ENCODE measurements at regions not wholly inside any gene's neighbourhood (a gene's known extent, or its start where the extent isn't known, plus 50 kb on each side); places are given as distances from the start of the nearest gene placed in this dataset.
A peak's percentile ranks its signal among the peaks of the same experiment; 100 is the strongest.

DNA sequence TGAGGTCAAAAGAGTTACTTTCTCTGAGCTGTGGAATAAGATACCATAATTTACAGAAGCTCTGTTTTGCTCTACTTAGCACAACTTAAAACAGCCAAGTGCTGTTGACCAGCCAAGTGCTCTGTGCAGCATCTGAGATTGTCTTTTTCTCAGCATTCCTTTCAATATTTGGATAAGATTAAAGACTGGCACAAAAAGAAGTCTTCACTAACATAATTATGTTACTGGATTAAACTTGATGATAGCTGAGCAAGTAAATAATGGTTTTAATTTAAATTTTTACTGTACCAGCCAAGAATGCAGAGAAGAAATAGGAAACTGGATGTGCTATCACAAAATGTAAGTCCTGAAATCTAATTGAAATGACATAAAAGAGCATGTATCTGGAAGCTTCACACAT is 60.4 kb downstream of the NPY2R start:
- no peak overlapping the region for H3K4ac ChIP-seq (ENCODE audit: low read depth in 1 of 2, low read length in 2 of 2)
- H3K18ac ChIP-seq (ENCODE audit: low read depth in 1 of 2, low read length in 2 of 2): no peak overlapping the region
- H3K4me3 ChIP-seq (ENCODE audit: insufficient read depth in 1 of 2, low read depth in 1 of 2, low read length in 2 of 2): no peak overlapping the region
- H2BK5ac ChIP-seq (ENCODE audit: low read depth, low read length, poor library complexity, severe bottlenecking): no peak overlapping the region
- H3K4me1 ChIP-seq (ENCODE audit: control insufficient read depth, insufficient read depth, low read depth, low read length): no peaks in the 10 kb centered on the region
- no peak for DNase-seq
- no peak overlapping the region for H4K8ac ChIP-seq (ENCODE audit: low read length)
- no peak overlapping the region for H2BK12ac ChIP-seq (ENCODE audit: low read length in 2 of 2)
- no peak overlapping the region for H4K91ac ChIP-seq (ENCODE audit: low read length)
- peaks cover 14% of the 10 kb centered on the region for H3K9me3 ChIP-seq (ENCODE audit: control insufficient read depth, low read length)
- H3K14ac ChIP-seq (ENCODE audit: low read length in 2 of 2): no peak overlapping the region
- no peak overlapping the region for H2AFZ ChIP-seq (ENCODE audit: low read depth, low read length)
- H3K79me1 ChIP-seq (replicated peaks; ENCODE audit: low read length, poor library complexity, severe bottlenecking): no peaks in the 10 kb centered on the region
- H3K4me2 ChIP-seq (ENCODE audit: low read length, poor library complexity, severe bottlenecking): no peak overlapping the region
- no peak overlapping the region for H3K9ac ChIP-seq (ENCODE audit: low read length)
- H2BK15ac ChIP-seq (ENCODE audit: low read depth, poor library complexity, severe bottlenecking): no peak overlapping the region
- no peaks in the 10 kb centered on the region for H3K36me3 ChIP-seq (ENCODE audit: control insufficient read depth in 1 of 2, insufficient read depth in 2 of 2, low read depth in 1 of 2, low read length in 2 of 2)
- no peaks in the 10 kb centered on the region for H3K27me3 ChIP-seq (ENCODE audit: control insufficient read depth in 1 of 2, insufficient read depth in 1 of 2, low read length in 2 of 2)
- H3K27ac ChIP-seq (ENCODE audit: low read length, poor library complexity, severe bottlenecking): no peak overlapping the region
- H2AK5ac ChIP-seq (ENCODE audit: low read length, severe bottlenecking): no peak overlapping the region
- no peak overlapping the region for H2BK120ac ChIP-seq (ENCODE audit: low read depth, low read length)
- H3K23ac ChIP-seq (ENCODE audit: low read length in 2 of 2): no peak overlapping the region

GRCh38 chr4:155270671-155271070 is 62.2 kb downstream of the NPY2R start:
- no peak overlapping the region for H3K18ac ChIP-seq (ENCODE audit: low read depth in 1 of 2, low read length in 2 of 2)
- no peak overlapping the region for H3K14ac ChIP-seq (ENCODE audit: low read length in 2 of 2)
- no peak overlapping the region for H4K8ac ChIP-seq (ENCODE audit: low read length)
- H3K4me1 ChIP-seq (ENCODE audit: control insufficient read depth, insufficient read depth, low read depth, low read length): no peaks in the 10 kb centered on the region
- H3K4me3 ChIP-seq (ENCODE audit: insufficient read depth in 1 of 2, low read depth in 1 of 2, low read length in 2 of 2): no peak overlapping the region
- H3K9me3 ChIP-seq (ENCODE audit: control insufficient read depth, low read length): peaks cover 14% of the 10 kb centered on the region
- H3K79me1 ChIP-seq (replicated peaks; ENCODE audit: low read length, poor library complexity, severe bottlenecking): no peaks in the 10 kb centered on the region
- H2BK5ac ChIP-seq (ENCODE audit: low read depth, low read length, poor library complexity, severe bottlenecking): no peak overlapping the region
- H3K23ac ChIP-seq (ENCODE audit: low read length in 2 of 2): no peak overlapping the region
- no peak overlapping the region for H3K9ac ChIP-seq (ENCODE audit: low read length)
- no peak overlapping the region for H2AK5ac ChIP-seq (ENCODE audit: low read length, severe bottlenecking)
- H3K4me2 ChIP-seq (ENCODE audit: low read length, poor library complexity, severe bottlenecking): no peak overlapping the region
- H3K27me3 ChIP-seq (ENCODE audit: control insufficient read depth in 1 of 2, insufficient read depth in 1 of 2, low read length in 2 of 2): no peaks in the 10 kb centered on the region
- H3K36me3 ChIP-seq (ENCODE audit: control insufficient read depth in 1 of 2, insufficient read depth in 2 of 2, low read depth in 1 of 2, low read length in 2 of 2): no peaks in the 10 kb centered on the region
- H3K4ac ChIP-seq (ENCODE audit: low read depth in 1 of 2, low read length in 2 of 2): no peak overlapping the region
- H3K27ac ChIP-seq (ENCODE audit: low read length, poor library complexity, severe bottlenecking): no peak overlapping the region
- no peak for DNase-seq
- H2BK12ac ChIP-seq (ENCODE audit: low read length in 2 of 2): no peak overlapping the region
- H2BK15ac ChIP-seq (ENCODE audit: low read depth, poor library complexity, severe bottlenecking): no peak overlapping the region
- H4K91ac ChIP-seq (ENCODE audit: low read length): no peak overlapping the region
- no peak overlapping the region for H2AFZ ChIP-seq (ENCODE audit: low read depth, low read length)
- H2BK120ac ChIP-seq (ENCODE audit: low read depth, low read length): no peak overlapping the region

DNA sequence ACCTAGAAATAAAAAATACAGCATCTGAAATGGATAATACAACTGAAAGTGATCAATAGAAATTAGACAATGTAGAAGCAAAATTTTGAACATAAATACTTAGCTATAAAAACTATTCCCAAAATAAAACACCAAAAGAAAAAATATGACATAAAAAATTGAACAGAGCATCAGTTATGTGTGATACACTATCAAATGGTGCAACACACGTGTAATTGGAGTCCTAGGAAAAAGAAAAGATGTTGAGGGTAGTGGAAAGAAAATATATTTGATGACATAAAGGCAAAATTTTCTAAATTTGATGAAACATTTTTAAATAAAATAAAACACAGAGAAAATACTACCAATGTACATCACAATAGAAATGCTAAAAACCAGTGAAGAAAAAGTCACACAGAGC is 63.1 kb downstream of the NPY2R start:
- H4K91ac ChIP-seq (ENCODE audit: low read length): no peak overlapping the region
- H2BK15ac ChIP-seq (ENCODE audit: low read depth, poor library complexity, severe bottlenecking): no peak overlapping the region
- no peaks in the 10 kb centered on the region for H3K36me3 ChIP-seq (ENCODE audit: control insufficient read depth in 1 of 2, insufficient read depth in 2 of 2, low read depth in 1 of 2, low read length in 2 of 2)
- peaks cover 14% of the 10 kb centered on the region for H3K9me3 ChIP-seq (ENCODE audit: control insufficient read depth, low read length)
- H2BK5ac ChIP-seq (ENCODE audit: low read depth, low read length, poor library complexity, severe bottlenecking): no peak overlapping the region
- H3K9ac ChIP-seq (ENCODE audit: low read length): no peak overlapping the region
- peak; percentile 5 for DNase-seq
- H3K4me3 ChIP-seq (ENCODE audit: insufficient read depth in 1 of 2, low read depth in 1 of 2, low read length in 2 of 2): no peak overlapping the region
- H3K79me1 ChIP-seq (replicated peaks; ENCODE audit: low read length, poor library complexity, severe bottlenecking): no peaks in the 10 kb centered on the region
- no peaks in the 10 kb centered on the region for H3K4me1 ChIP-seq (ENCODE audit: control insufficient read depth, insufficient read depth, low read depth, low read length)
- H4K8ac ChIP-seq (ENCODE audit: low read length): no peak overlapping the region
- H3K4ac ChIP-seq (ENCODE audit: low read depth in 1 of 2, low read length in 2 of 2): no peak overlapping the region
- H3K27me3 ChIP-seq (ENCODE audit: control insufficient read depth in 1 of 2, insufficient read depth in 1 of 2, low read length in 2 of 2): no peaks in the 10 kb centered on the region
- H3K14ac ChIP-seq (ENCODE audit: low read length in 2 of 2): no peak overlapping the region
- no peak overlapping the region for H2BK12ac ChIP-seq (ENCODE audit: low read length in 2 of 2)
- H3K23ac ChIP-seq (ENCODE audit: low read length in 2 of 2): no peak overlapping the region
- no peak overlapping the region for H2BK120ac ChIP-seq (ENCODE audit: low read depth, low read length)
- no peak overlapping the region for H2AFZ ChIP-seq (ENCODE audit: low read depth, low read length)
- H2AK5ac ChIP-seq (ENCODE audit: low read length, severe bottlenecking): no peak overlapping the region
- H3K4me2 ChIP-seq (ENCODE audit: low read length, poor library complexity, severe bottlenecking): no peak overlapping the region
- H3K18ac ChIP-seq (ENCODE audit: low read depth in 1 of 2, low read length in 2 of 2): no peak overlapping the region
- no CpG with 5 or more reads among the region's 1 CpG for WGBS
- no peak overlapping the region for H3K27ac ChIP-seq (ENCODE audit: low read length, poor library complexity, severe bottlenecking)

DNA sequence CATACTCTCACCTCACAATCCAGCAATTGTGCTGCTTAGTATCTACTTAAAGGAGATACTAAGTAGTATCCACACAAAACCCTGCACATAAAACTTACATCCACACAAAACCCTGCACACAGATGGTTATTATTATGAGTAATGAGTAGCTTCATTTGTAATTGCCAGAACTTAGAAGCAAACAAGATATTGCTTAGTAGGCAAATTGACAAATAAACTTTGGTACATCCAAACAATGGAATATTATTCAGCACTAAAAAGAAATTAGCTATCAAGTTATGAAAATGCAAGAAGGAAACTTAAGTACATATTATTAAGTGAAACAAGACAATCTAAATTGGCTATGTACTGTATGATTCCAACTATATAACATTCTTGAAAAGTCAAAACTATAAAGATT is 80.6 kb downstream of the NPY2R start:
- Histone ChIP-seq H2AK5ac (ENCODE audit: low read length, severe bottlenecking) (no peak overlapping the region), H3K14ac (ENCODE audit: low read length in 2 of 2) (no peak overlapping the region), H2BK120ac (ENCODE audit: low read depth, low read length) (no peak overlapping the region), H2BK15ac (ENCODE audit: low read depth, poor library complexity, severe bottlenecking) (no peak overlapping the region), H3K79me1 (replicated peaks; ENCODE audit: low read length, poor library complexity, severe bottlenecking) (no peaks in the 10 kb centered on the region), H4K91ac (ENCODE audit: low read length) (no peak overlapping the region), H3K4me2 (ENCODE audit: low read length, poor library complexity, severe bottlenecking) (no peak overlapping the region), H3K9me3 (ENCODE audit: control insufficient read depth, low read length) (no peaks in the 10 kb centered on the region), H3K23ac (ENCODE audit: low read length in 2 of 2) (no peak overlapping the region), H3K4ac (ENCODE audit: low read depth in 1 of 2, low read length in 2 of 2) (no peak overlapping the region), H3K4me3 (ENCODE audit: insufficient read depth in 1 of 2, low read depth in 1 of 2, low read length in 2 of 2) (no peak overlapping the region), H3K27me3 (ENCODE audit: control insufficient read depth in 1 of 2, insufficient read depth in 1 of 2, low read length in 2 of 2) (no peaks in the 10 kb centered on the region), H3K4me1 (ENCODE audit: control insufficient read depth, insufficient read depth, low read depth, low read length) (no peaks in the 10 kb centered on the region), H2AFZ (ENCODE audit: low read depth, low read length) (no peak overlapping the region), H3K36me3 (ENCODE audit: control insufficient read depth in 1 of 2, insufficient read depth in 2 of 2, low read depth in 1 of 2, low read length in 2 of 2) (no peaks in the 10 kb centered on the region), H3K18ac (ENCODE audit: low read depth in 1 of 2, low read length in 2 of 2) (no peak overlapping the region), H2BK12ac (ENCODE audit: low read length in 2 of 2) (no peak overlapping the region), H2BK5ac (ENCODE audit: low read depth, low read length, poor library complexity, severe bottlenecking) (no peak overlapping the region), H3K9ac (ENCODE audit: low read length) (no peak overlapping the region), H4K8ac (ENCODE audit: low read length) (no peak overlapping the region), H3K27ac (ENCODE audit: low read length, poor library complexity, severe bottlenecking) (no peak overlapping the region)
- DNase-seq: no peak
